Stimulated activated CD8-positive, alpha-beta memory T cell treated with anti-CD3 and anti-CD28 coated beads, Interleukin-7, amount 100 ng/mL, for 4 hours (primary cell): ENCODE measurements at regions not wholly inside any gene's neighbourhood (a gene's known extent, or its start where the extent isn't known, plus 50 kb on each side); places are given as distances from the start of the nearest gene placed in this dataset.
"Not testable (repeated sequence)": the region's sequence is repeated elsewhere in the genome, so short reads cannot be mapped to it uniquely, and the experiment has no call there.

ENCODE experiments used
- DNase-seq, 2 donors: peaks; one replicate each; pipeline ENCODE4 v3.0.0-alpha.2; 2020; ENCODE audit warnings: low read depth in 2 of 2

DNA sequence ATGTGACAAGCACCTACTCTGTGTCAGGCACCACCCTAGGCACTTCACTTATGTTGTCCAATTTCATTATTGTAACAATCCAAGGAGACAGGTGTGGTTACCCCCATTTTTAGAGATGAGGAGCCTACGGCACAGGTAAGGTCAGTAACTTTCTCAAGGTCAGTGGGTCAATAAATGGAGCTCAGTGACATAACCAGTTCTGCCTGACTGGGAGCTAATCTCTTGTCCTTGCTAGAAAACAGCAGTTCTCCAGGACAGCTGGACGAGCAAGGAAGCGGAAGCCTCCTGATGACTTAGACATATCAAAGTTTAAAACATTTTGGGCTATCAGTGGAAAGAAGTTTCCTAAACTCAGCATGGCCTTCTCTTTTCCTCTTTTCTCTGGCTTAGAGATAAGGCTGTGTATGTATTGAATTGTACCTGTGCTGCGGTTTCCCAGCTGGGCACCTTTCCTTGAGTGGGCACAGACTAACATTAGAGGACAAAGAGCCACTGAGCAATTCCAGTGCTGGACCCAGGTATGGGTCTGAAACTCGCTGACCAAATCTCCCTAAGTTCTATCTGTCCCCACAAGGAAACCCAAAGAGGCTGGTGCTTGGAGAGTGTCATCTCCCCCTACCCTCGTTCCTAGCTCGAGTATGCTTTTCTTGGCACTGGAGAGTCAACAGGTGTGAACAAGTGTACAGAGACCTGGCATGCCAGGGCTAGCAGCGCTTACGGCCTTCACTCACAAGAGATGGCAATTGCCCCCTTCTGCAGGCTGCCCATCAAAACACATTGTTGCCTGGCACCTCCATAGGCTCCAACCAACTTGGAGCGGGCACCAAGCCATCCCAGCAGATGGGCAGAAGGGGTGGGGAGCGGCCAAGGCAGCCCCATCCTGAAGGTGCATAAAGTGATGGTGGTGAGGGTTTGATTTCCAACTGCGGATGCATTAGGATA, 456.1 kb upstream of the PROX1 start:
- DNase-seq: no peak

- no peak for DNase-seq
These were observed 454.6 kb upstream of the PROX1 start for GRCh38 chr1:213533125-213533524.

DNA sequence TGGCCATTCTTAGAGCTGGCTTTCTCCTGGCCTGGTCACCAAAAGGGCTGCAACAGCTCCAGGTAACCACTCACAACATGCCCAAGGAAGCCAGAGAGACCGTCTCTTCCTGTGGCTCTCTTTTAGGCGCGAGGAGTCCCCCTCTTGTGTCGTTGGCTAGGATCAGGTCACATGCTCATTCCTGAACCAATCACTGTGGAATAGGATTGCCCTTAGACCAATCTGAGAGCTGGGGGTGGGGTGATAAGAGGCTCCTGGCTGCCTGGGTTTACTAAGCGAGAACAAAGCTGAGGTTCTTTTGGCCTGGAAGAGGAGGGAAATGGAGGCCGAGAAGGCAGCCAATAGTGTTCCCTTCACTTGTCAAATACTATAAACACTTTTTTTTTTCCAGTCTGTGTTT, 452.1 kb upstream of the PROX1 start:
- DNase-seq: no peak

DNA sequence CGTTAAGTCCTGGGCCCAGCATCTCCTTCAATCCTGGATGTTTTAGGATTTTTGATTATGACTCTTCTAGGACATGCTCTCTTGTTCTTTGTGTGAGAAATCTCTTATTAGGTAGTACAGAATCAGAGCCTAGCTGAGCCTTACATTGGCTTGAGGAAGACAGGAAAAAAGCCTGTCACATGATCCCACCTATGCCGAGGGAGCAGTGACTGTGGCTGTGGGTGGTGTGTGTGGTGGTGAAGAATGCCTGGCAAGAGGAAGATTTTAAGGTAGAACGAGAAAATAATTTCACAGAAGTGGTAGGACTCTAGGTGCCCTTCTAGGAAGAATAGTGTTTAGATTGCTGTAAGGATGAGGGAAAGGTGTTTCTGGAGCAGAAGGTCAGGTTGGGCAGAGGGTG, 449.5 kb upstream of the PROX1 start:
- DNase-seq: no peak

DNA sequence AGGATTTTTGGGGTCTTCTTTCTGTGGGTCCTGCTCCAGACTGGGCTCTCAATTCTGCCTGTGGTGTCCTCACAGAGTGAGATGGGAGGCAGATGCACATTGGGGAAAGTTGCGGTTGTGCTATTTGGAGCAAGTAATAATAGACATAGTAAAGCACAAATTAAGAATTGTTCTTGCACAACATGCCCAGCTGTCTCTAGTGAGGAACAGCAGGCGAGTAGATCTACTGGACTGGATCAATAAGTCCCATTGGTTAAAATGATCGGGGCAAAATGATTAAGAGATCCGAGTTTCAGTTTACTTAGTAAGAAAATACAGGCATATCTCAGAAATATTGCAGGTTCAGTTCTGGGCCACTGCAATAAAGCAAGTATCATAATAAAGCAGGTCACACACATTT, 448.3 kb upstream of the PROX1 start:
- no peak for DNase-seq

GRCh38 chr1:213541641-213542040, 446.1 kb upstream of the PROX1 start:
- DNase-seq: no peak

- DNase-seq: not testable (repeated sequence)
These were observed 442.6 kb upstream of the PROX1 start for GRCh38 chr1:213545181-213545580.

- DNase-seq: no peak
These were observed 437.8 kb upstream of the PROX1 start for GRCh38 chr1:213549982-213550381.

DNA sequence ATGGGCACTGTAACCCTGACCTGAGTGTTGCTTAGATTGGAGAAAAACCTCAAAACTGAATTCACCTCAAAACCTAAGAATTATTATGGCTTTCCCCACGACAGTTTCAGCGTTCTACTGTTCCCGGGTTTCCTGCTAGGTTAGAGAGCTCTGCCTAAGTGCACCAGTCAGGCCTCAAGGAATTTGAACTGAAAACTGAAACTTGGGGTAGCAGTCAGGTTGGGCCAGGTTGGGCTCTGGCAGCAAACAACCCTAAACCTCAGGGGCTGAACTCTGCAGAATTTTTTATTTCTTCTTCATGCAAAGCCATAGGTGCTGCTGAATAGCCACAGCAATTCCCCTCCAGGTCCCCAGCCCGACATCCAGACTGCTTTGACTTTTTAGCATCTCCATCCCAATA, 437.0 kb upstream of the PROX1 start:
- DNase-seq: no peak

- no peak for DNase-seq
These were observed 435.7 kb upstream of the PROX1 start for GRCh38 chr1:213552045-213552444.

DNA sequence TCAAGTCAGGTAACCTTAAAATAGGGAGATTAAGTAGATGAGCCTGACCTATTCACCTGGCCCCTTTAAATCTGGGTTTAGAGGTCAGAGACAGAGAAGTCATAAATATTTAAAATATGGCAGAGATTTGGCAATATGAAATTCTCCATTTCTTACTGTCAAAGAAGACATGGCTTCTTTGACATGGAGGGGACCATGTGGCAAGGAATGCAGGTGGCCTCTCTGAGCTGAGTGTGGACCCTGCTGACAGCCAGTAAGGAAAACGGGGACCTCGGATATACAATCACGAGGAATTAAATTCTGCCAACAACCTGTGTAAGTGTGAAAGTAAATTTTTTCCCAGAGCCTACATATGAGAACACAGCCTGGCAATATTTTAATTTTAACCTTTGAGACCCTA, 427.5 kb upstream of the PROX1 start:
- no peak for DNase-seq

DNA sequence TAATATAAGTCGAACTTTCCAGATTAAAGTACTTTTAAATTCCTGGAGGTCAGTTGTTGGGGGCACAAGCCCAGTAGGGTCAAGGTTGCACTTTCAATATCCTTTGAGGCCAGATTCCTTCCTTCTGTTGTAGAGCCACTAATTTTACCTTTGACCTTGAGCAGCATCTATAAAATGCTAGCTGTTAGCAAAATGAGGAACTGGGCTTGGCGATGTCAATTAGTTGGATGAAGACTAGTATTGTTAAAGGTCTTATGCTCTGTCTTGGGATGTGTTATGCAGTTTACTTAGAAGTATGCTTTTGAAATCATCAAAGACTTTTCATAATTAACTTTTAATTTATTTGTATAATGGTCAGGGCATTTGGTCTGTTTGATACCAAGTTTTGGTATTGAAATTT, 425.9 kb upstream of the PROX1 start:
- DNase-seq: no peak

GRCh38 chr1:213564215-213564659, 423.5 kb upstream of the PROX1 start:
- no peak for DNase-seq

GRCh38 chr1:213568929-213569815, 418.6 kb upstream of the PROX1 start:
- DNase-seq: no peak

DNA sequence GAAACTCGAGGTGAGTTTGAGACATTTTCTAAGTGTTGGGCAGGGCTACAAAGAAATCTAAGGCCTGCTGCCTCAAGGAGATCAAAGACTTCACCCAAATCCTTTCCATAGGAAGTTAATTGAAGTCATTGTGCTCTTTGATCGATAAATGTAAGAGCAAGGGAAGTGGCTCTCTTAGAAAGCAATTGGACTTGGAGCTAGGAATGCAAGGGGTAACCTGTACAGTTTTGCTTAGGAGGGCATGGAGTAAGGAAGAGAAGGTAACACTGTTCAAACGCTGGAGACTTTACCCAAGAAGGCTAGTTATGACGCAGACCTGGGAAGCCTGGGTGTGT, 418.0 kb upstream of the PROX1 start:
- no peak for DNase-seq

DNA sequence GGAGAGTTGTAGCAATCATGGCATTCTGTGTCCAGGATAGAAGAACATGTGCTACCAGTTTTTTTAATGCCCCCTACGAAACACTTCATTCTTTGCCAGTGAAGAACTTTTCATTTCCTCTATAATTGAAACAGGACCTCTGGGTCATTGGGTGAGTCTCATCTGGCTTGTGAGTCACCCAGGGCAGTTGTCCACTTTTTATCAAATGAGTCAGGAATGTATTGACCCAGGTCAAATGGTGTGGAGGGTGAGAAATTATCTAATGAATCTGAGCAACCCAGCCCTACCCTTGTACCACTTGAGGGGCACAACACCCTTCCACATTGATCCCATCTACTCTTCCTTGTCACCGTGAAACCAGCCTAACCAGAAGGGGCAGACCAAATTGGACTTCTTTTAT, 417.3 kb upstream of the PROX1 start:
- DNase-seq: no peak

DNA sequence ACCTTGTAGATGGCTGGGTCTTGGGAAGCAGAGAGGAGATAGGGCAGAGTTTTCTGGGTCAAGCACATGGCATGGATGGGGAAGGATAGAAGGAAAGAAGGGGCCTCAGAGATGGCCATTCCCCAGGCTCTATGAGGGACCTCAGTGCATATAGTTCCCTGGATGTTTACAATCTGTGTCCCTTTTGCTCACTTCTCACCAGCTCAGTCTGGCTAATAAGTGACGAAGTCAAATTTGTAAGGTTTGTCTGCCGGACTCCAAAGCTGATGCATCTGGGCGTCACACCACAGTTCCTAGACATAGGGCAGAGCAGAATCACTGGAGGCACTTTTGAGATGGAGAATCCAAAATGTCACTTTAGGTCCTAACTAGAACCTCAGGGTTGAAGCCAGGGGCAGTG, 416.4 kb upstream of the PROX1 start:
- no peak for DNase-seq

DNA sequence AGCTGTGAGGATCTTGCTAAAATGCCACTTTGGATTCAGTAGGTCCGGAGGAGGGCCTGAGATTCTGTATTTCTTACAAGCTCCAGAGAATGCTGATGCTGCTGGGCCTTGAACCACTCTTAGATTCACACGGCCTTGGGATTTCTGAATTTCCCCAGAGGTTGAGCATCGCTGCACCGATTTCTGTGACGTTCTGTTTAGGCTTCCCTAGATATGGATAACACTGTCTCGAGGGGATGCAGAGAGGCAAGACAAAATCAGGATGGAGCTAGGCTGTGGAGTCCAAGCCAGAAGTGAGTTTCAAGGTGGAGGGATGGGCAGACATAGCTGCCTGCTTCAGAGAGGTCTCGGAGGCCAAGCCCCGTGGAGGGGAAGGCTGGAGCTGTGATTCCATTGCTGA, 415.9 kb upstream of the PROX1 start:
- DNase-seq: no peak

GRCh38 chr1:213572912-213573647, 414.7 kb upstream of the PROX1 start:
- no peak for DNase-seq

DNA sequence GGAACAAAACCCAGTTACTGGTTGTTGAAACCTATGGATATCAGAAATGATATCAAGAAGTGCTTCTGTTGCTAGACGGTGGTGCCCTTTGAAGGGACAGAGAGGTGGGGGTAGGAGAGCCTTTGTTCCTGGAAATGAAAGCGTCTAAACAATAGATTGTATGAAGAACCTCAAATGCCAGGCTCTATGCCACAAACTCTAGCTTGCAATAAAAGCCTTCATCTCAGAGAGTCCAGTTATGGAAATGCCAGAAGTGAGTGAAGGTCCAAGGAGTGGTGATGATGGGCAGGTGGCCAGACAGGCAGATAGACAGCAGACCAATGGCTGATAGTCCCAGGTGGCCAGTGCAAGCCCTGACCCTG, 414.1 kb upstream of the PROX1 start:
- DNase-seq: no peak

DNA sequence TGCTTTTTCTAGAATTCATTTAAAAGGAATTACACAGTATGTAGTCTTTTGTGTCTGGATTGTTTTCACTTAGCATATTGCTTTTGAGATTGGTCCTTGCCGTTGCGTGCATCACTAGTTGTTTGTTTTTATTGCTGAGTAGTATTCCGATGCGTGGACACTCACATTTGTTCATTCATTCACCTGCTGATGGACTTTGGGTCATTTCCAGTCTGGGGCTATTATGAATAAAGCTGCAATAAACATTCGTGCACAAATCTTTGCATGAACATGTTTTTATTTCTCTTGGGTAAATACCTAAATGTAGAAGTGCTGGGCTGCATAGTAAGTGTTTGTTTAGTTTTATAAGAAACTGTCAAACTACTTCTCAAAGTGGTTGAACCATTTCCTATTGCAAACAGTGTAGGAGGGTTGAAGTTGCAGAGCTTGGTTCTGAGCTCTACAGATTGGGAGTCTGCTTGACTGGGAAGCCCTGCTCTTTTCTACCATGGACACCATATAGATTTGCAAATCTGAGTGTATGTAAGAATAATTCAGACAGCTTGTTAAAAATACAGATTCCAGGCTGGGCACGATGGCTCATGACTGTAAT, 404.7 kb upstream of the PROX1 start:
- no peak for DNase-seq

GRCh38 chr1:213584272-213584671, 403.5 kb upstream of the PROX1 start:
- DNase-seq: no peak
